Prostate gland (tissue), 2 donors: ENCODE measurements at regions not wholly inside any gene's neighbourhood (a gene's known extent, or its start where the extent isn't known, plus 50 kb on each side); places are given as distances from the start of the nearest gene placed in this dataset.

Experiments
- POLR2A ChIP-seq: fragments of 450-650 bp; IDR thresholded peaks from one replicate; pipeline ENCODE4 v1.6.1; 2016; ENCODE audit warnings: antibody characterized with exemption, mild to moderate bottlenecking
- POLR2AphosphoS5 ChIP-seq: sonication (generic); formaldehyde crosslinking; IDR thresholded peaks from one replicate; pipeline ENCODE4 v1.6.1; 2017; ENCODE audit warnings: antibody characterized with exemption
- TF ChIP-seq, protein P1 (sequence below), 4 experiments: fragments of 200-600 bp in 2 of 4; fragments of 450-650 bp in 2 of 4; sonication (generic) in 2 of 4; IDR thresholded peaks; 1 replicate in 3 of 4; 2 replicates in 1 of 4; pipeline ENCODE4 v1.5.1; 2016 to 2019; ENCODE audit warnings: antibody characterized with exemption in 4 of 4, mild to moderate bottlenecking in 2 of 4, moderate library complexity in 2 of 4

DNA sequence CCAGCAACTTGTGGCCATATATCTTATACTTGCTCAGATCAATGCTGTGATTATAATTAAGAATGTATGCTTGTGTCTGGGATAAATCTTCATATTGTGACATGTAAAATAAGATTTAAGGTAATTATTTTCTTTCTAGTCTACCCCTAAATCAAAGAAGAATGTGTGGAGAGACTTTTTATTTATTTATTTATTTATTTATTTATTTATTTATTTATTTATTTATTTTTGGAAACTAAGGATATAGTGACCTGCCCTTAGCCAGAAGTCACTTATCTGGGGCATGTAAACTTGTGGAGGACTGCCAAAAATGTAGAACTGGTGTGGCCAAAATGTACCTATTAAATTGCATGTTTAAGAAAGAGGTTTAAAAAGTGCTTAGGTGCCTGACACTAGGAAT is 144.3 kb downstream of the BEND2 start:
- TF ChIP-seq, protein P1, sequence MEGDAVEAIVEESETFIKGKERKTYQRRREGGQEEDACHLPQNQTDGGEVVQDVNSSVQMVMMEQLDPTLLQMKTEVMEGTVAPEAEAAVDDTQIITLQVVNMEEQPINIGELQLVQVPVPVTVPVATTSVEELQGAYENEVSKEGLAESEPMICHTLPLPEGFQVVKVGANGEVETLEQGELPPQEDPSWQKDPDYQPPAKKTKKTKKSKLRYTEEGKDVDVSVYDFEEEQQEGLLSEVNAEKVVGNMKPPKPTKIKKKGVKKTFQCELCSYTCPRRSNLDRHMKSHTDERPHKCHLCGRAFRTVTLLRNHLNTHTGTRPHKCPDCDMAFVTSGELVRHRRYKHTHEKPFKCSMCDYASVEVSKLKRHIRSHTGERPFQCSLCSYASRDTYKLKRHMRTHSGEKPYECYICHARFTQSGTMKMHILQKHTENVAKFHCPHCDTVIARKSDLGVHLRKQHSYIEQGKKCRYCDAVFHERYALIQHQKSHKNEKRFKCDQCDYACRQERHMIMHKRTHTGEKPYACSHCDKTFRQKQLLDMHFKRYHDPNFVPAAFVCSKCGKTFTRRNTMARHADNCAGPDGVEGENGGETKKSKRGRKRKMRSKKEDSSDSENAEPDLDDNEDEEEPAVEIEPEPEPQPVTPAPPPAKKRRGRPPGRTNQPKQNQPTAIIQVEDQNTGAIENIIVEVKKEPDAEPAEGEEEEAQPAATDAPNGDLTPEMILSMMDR (IDR thresholded peaks at IDR 0.05): no peak
- no peak for TF ChIP-seq POLR2A
- TF ChIP-seq POLR2AphosphoS5: no peak
